H1 (cell line): ENCODE measurements at regions not wholly inside any gene's neighbourhood (a gene's known extent, or its start where the extent isn't known, plus 50 kb on each side); places are given as distances from the start of the nearest gene placed in this dataset.

Experiments used
- CTCF ChIA-PET: fragments of 300-600 bp; sonication (Branson Sonifier 250); formaldehyde crosslinking; loops from one replicate; lab custom pipeline; 2021; ENCODE audit not compliant: partially characterized antibody; lab: Charles Lee
- POLR2A ChIA-PET: fragments of 300-600 bp; sonication (Branson Sonifier 250); formaldehyde crosslinking; loops from one replicate; lab custom pipeline; 2021; ENCODE audit warnings: inconsistent platforms; ENCODE audit not compliant: partially characterized antibody; lab: Charles Lee
- DNase-seq, 2 experiments: peaks; one replicate each; pipeline versions ENCODE4 v3.0.0 to v3.0.0-alpha.2; 2010 to 2022; ENCODE audit warnings: low spot score in 2 of 2, low read depth in 1 of 2, mixed read lengths in 1 of 2
- FAIRE-seq: peaks from 2 replicates; lab custom pipeline; 2011; peaks lifted over from hg19 to GRCh38; lab: Jason Lieb, UNC
- H2AFZ ChIP-seq: 2 replicates; pipeline ENCODE4 v1.8.1; 2012; ENCODE audit warnings: low read length, inconsistent platforms
- H2AK5ac ChIP-seq: 2 replicates; pipeline ENCODE4 v1.6.1; 2013; ENCODE audit warnings: low read depth, low read length
- H2BK120ac ChIP-seq: replicated peaks from 2 replicates; pipeline ENCODE3; 2013; ENCODE audit warnings: low read depth, low read length, inconsistent platforms
- H2BK12ac ChIP-seq: 2 replicates; pipeline ENCODE4 v1.6.1; 2013; ENCODE audit warnings: low read depth, low read length
- H2BK15ac ChIP-seq: 2 replicates; pipeline ENCODE4 v1.6.1; 2013; ENCODE audit warnings: low read length
- H2BK20ac ChIP-seq: 2 replicates; pipeline ENCODE4 v1.6.1; 2013; ENCODE audit warnings: low read length
- H2BK5ac ChIP-seq: 2 replicates; pipeline ENCODE4 v1.6.1; 2013; ENCODE audit warnings: low read depth, low read length
- H3K14ac ChIP-seq: 2 replicates; pipeline ENCODE4 v1.6.1; 2013; ENCODE audit warnings: inconsistent platforms; ENCODE audit not compliant: insufficient read length
- H3K18ac ChIP-seq: 2 replicates; pipeline ENCODE4 v1.6.1; 2013; ENCODE audit warnings: low read length; ENCODE audit errors: extremely low read depth
- H3K23ac ChIP-seq: 2 replicates; pipeline ENCODE4 v1.6.1; 2013; ENCODE audit warnings: inconsistent platforms; ENCODE audit not compliant: insufficient read length
- H3K23me2 ChIP-seq: 2 replicates; pipeline ENCODE4 v1.6.1; 2013; ENCODE audit warnings: low read depth, low read length
- H3K27ac ChIP-seq: 2 replicates; pipeline ENCODE4 v1.6.1; 2011; ENCODE audit warnings: low read depth, low read length, inconsistent platforms
- H3K27me3 ChIP-seq, 4 experiments: replicated peaks in 1 of 4; 1 replicate in 1 of 4; 2 replicates in 3 of 4; pipeline versions ENCODE4 v1.6.1 to v1.8.1; 2011 to 2013; ENCODE audit warnings: low read length in 3 of 4, mild to moderate bottlenecking in 3 of 4, inconsistent platforms in 2 of 4, mixed read lengths in 2 of 4, moderate library complexity in 1 of 4; ENCODE audit not compliant: control insufficient read depth in 3 of 4, insufficient read depth in 3 of 4; ENCODE audit errors: extremely low read depth in 1 of 4
- H3K36me3 ChIP-seq, 4 experiments: 2 replicates each; pipeline versions ENCODE4 v1.6.1 to v1.8.1; 2011 to 2013; ENCODE audit warnings: mild to moderate bottlenecking in 4 of 4, low read length in 3 of 4, moderate library complexity in 2 of 4, control low read depth in 1 of 4, inconsistent platforms in 1 of 4; ENCODE audit not compliant: insufficient read depth in 4 of 4, control insufficient read depth in 2 of 4
- H3K4ac ChIP-seq: replicated peaks from 2 replicates; pipeline ENCODE3; 2013; ENCODE audit warnings: low read length, low read depth, mixed read lengths, inconsistent platforms; ENCODE audit not compliant: insufficient read length
- H3K4me1 ChIP-seq, 4 experiments: replicated peaks in 1 of 4; 1 replicate in 1 of 4; 2 replicates in 3 of 4; pipeline versions ENCODE4 v1.6.1 to v1.8.1; 2011 to 2013; ENCODE audit warnings: low read length in 3 of 4, inconsistent platforms in 2 of 4, mixed read lengths in 1 of 4; ENCODE audit not compliant: insufficient read depth in 4 of 4, control insufficient read depth in 3 of 4
- H3K4me2 ChIP-seq, 2 experiments: 2 replicates each; pipeline versions ENCODE4 v1.6.1 to v1.8.1; 2011 to 2013; ENCODE audit warnings: low read depth in 2 of 2, low read length in 2 of 2, control low read depth in 1 of 2, inconsistent platforms in 1 of 2, mild to moderate bottlenecking in 1 of 2; ENCODE audit not compliant: insufficient read depth in 1 of 2
- H3K4me3 ChIP-seq, 4 experiments: fragments of 200-600, 300-600 bp in 1 of 4; sonication (generic), shearing (Covaris generic), sonication (Bioruptor Twin) in 1 of 4; 2 replicates each; pipeline versions ENCODE4 v1.5.1 to v1.8.1; 2011 to 2016; ENCODE audit warnings: low read length in 4 of 4, low read depth in 3 of 4, control low read depth in 2 of 4, inconsistent platforms in 2 of 4, mild to moderate bottlenecking in 2 of 4, mixed read lengths in 1 of 4, moderate library complexity in 1 of 4; ENCODE audit not compliant: insufficient read depth in 2 of 4; ENCODE audit errors: extremely low read depth in 1 of 4
- H3K56ac ChIP-seq: replicated peaks from 2 replicates; pipeline ENCODE3; 2013; ENCODE audit warnings: low read depth, mild to moderate bottlenecking, mixed read lengths, low read length, inconsistent platforms; ENCODE audit not compliant: insufficient read length
- H3K79me1 ChIP-seq: 2 replicates; pipeline ENCODE4 v1.6.1; 2013; ENCODE audit warnings: low read depth, low read length, control low read depth
- H3K79me2 ChIP-seq, 2 experiments: 2 replicates each; pipeline versions ENCODE4 v1.6.1 to v1.8.1; 2012 to 2013; ENCODE audit warnings: low read length in 2 of 2, mild to moderate bottlenecking in 2 of 2, inconsistent platforms in 1 of 2; ENCODE audit not compliant: insufficient read depth in 2 of 2, control insufficient read depth in 1 of 2
- H3K9ac ChIP-seq, 4 experiments: replicated peaks in 1 of 4; 1 replicate in 1 of 4; 2 replicates in 3 of 4; pipeline versions ENCODE4 v1.6.1 to v1.8.1; 2011 to 2013; ENCODE audit warnings: low read depth in 3 of 4, low read length in 3 of 4, control low read depth in 2 of 4, mild to moderate bottlenecking in 2 of 4, moderate library complexity in 2 of 4, inconsistent platforms in 1 of 4; ENCODE audit errors: extremely low read depth in 1 of 4
- H3K9me3 ChIP-seq, 2 experiments: 2 replicates each; pipeline versions ENCODE4 v1.6.1 to v1.8.1; 2012 to 2013; ENCODE audit warnings: mild to moderate bottlenecking in 2 of 2, moderate library complexity in 2 of 2, control low read depth in 1 of 2, inconsistent platforms in 1 of 2, low read depth in 1 of 2, low read length in 1 of 2, mixed read lengths in 1 of 2; ENCODE audit not compliant: insufficient read depth in 2 of 2
- H4K20me1 ChIP-seq, 2 experiments: replicated peaks in 1 of 2; 2 replicates each; pipeline versions ENCODE3 to v1.8.1; 2011 to 2013; ENCODE audit warnings: inconsistent platforms in 2 of 2, low read length in 2 of 2, mild to moderate bottlenecking in 1 of 2; ENCODE audit not compliant: insufficient read depth in 2 of 2, control insufficient read depth in 1 of 2
- H4K5ac ChIP-seq: 2 replicates; pipeline ENCODE4 v1.6.1; 2013; ENCODE audit warnings: low read length, low read depth, mixed read lengths, inconsistent platforms; ENCODE audit not compliant: insufficient read length
- H4K8ac ChIP-seq: 2 replicates; pipeline ENCODE4 v1.8.0; 2013; ENCODE audit warnings: mild to moderate bottlenecking, moderate library complexity, low read length, inconsistent platforms; ENCODE audit not compliant: insufficient read depth; ENCODE audit errors: extremely low read depth
- H4K91ac ChIP-seq: replicated peaks from 2 replicates; pipeline ENCODE3; 2013; ENCODE audit warnings: low read length, mixed read lengths, inconsistent platforms; ENCODE audit not compliant: insufficient read length
- BACH1 ChIP-seq: IDR thresholded peaks from 2 replicates; pipeline ENCODE4 v1.6.1; 2012; ENCODE audit warnings: low read length, improper control_type of control experiment
- GTF2F1 ChIP-seq: IDR thresholded peaks from 2 replicates; pipeline ENCODE4 v1.6.1; 2012; ENCODE audit warnings: low read depth, low read length, improper control_type of control experiment, borderline replicate concordance
- WGBS, 2 experiments: shearing (Covaris generic) in 1 of 2; methylation state at CpG; one replicate each; pipeline versions ENCODE4 v1.1.6 to v1.1.7; 2013 to 2015; ENCODE audit warnings: low lambda C conversion rate in 2 of 2, mixed read lengths in 2 of 2, inconsistent platforms in 1 of 2, low coverage in 1 of 2, missing lambda C conversion rate in 1 of 2; ENCODE audit not compliant: insufficient replicate concordance in 2 of 2, insufficient coverage in 1 of 2, insufficient read length in 1 of 2; ENCODE audit errors: extremely low coverage in 1 of 2, missing lambda C conversion rate in 1 of 2; 5-methylcytosine and 5-hydroxymethylcytosine counted together

DNA sequence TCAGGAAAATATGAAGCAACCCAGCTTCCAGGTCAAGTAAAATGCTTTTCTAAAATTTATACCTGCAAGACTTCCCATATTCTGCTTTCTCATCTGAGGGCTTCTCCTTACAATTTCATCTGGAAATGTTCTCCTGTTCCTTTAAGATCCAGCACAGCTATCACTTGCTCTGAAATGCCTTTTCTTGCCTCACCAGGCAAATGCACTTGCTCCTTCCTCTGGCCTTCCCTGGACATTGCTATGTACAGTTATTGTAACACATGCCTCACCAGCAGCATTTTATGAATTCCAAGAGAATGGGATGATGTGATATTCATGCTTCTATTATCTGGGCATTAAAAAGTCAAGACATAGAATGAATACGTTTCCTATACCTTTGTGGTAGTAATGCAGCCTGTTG is 842.1 kb upstream of the INTU start:
- no peaks in the 10 kb centered on the region for H3K79me1 ChIP-seq
- no peak overlapping the region for H3K27ac ChIP-seq
- TF ChIP-seq GTF2F1 (no peak), BACH1 (no peak)
- no peak overlapping the region for H2BK5ac ChIP-seq
- no peaks in the 10 kb centered on the region for H3K4me1 ChIP-seq
- no peak overlapping the region for H2BK15ac ChIP-seq
- H4K5ac ChIP-seq, result no peak overlapping the region
- H3K79me2 ChIP-seq, result no peaks in the 10 kb centered on the region
- H4K20me1 ChIP-seq, result no peaks in the 10 kb centered on the region
- no peaks in the 10 kb centered on the region for H3K23me2 ChIP-seq
- no peak overlapping the region for H4K91ac ChIP-seq
- H2AK5ac ChIP-seq, result no peak overlapping the region
- no peak overlapping the region for H3K56ac ChIP-seq
- ChIA-PET CTCF (no interaction called here), POLR2A (no interaction called here)
- no peak overlapping the region for H3K4ac ChIP-seq
- no peak overlapping the region for H3K4me2 ChIP-seq
- no peak overlapping the region for H2AFZ ChIP-seq
- H3K9me3 ChIP-seq, result no peaks in the 10 kb centered on the region
- 65% methylated on average over 1 of the region's 1 CpG; no CpG with 5 or more reads in 1 of the 2 experiments for WGBS, 2 experiments
- H2BK120ac ChIP-seq, result no peak overlapping the region
- no peak for DNase-seq
- no peak overlapping the region for H3K14ac ChIP-seq
- no peak overlapping the region for H4K8ac ChIP-seq
- H3K18ac ChIP-seq, result no peak overlapping the region
- no peak overlapping the region for H3K4me3 ChIP-seq
- no peak overlapping the region for H3K9ac ChIP-seq
- H2BK20ac ChIP-seq, result no peak overlapping the region
- no peaks in the 10 kb centered on the region for H3K27me3 ChIP-seq
- H3K23ac ChIP-seq, result no peak overlapping the region
- no peak overlapping the region for H2BK12ac ChIP-seq
- H3K36me3 ChIP-seq, result no peaks in the 10 kb centered on the region
- no peak for FAIRE-seq
